Activated naive CD8-positive, alpha-beta T cell treated with anti-CD3 and anti-CD28 coated beads, Interleukin-2, amount 50 U/mL, for 16 hours (primary cell): ENCODE measurements at regions not wholly inside any gene's neighbourhood (a gene's known extent, or its start where the extent isn't known, plus 50 kb on each side); places are given as distances from the start of the nearest gene placed in this dataset.

Source experiments
- DNase-seq: peaks from one replicate; pipeline ENCODE4 v3.0.0-alpha.2; 2020; ENCODE audit warnings: low read depth, low spot score

- DNase-seq = no peak
These were observed 111.2 kb upstream of the MBNL2 start for GRCh38 chr13:97110936-97111335.

GRCh38 chr13:97111756-97112155 is 110.4 kb upstream of the MBNL2 start:
- DNase-seq = no peak

- DNase-seq = no peak
These were observed 109.5 kb upstream of the MBNL2 start for GRCh38 chr13:97112446-97113152.

GRCh38 chr13:97113231-97114001 is 108.7 kb upstream of the MBNL2 start:
- no peak for DNase-seq

GRCh38 chr13:97114651-97115050 is 107.5 kb upstream of the MBNL2 start:
- no peak for DNase-seq

- DNase-seq = no peak
These were observed 105.4 kb upstream of the MBNL2 start for GRCh38 chr13:97116754-97117153.

GRCh38 chr13:97117388-97117910 is 104.7 kb upstream of the MBNL2 start:
- DNase-seq = no peak

- no peak for DNase-seq
These were observed 102.2 kb upstream of the MBNL2 start for GRCh38 chr13:97119943-97120342.

GRCh38 chr13:97120346-97120745 is 101.8 kb upstream of the MBNL2 start:
- no peak for DNase-seq

GRCh38 chr13:97120976-97121375 is 101.2 kb upstream of the MBNL2 start:
- DNase-seq = no peak

- no peak for DNase-seq
These were observed 100.2 kb upstream of the MBNL2 start for GRCh38 chr13:97121894-97122293.

- no peak for DNase-seq
These were observed 99.6 kb upstream of the MBNL2 start for GRCh38 chr13:97122381-97122996.

- no peak for DNase-seq
These were observed 97.9 kb upstream of the MBNL2 start for GRCh38 chr13:97124206-97124605.

GRCh38 chr13:97124915-97125809 is 97.0 kb upstream of the MBNL2 start:
- DNase-seq = no peak

- no peak for DNase-seq
These were observed 96.1 kb upstream of the MBNL2 start for GRCh38 chr13:97125810-97126738.

- no peak for DNase-seq
These were observed 94.3 kb upstream of the MBNL2 start for GRCh38 chr13:97127842-97128241.

- no peak for DNase-seq
These were observed 91.9 kb upstream of the MBNL2 start for GRCh38 chr13:97130190-97130589.

- no peak for DNase-seq
These were observed 90.7 kb upstream of the MBNL2 start for GRCh38 chr13:97131447-97131846.

- DNase-seq = no peak
These were observed 88.6 kb upstream of the MBNL2 start for GRCh38 chr13:97133554-97133953.

- DNase-seq = no peak
These were observed 88.2 kb upstream of the MBNL2 start for GRCh38 chr13:97133955-97134354.
